ENCODE measurements at regions not wholly inside any gene's neighbourhood (a gene's known extent, or its start where the extent isn't known, plus 50 kb on each side); places are given as distances from the start of the nearest gene placed in this dataset.

GRCh38 chr2:59236723-59237122 is 995.6 kb upstream of the FANCL start:
- TF ChIP-seq CTCF (IDR thresholded peaks at IDR 0.05; ENCODE audit: control extremely low read depth in 1 of 3, insufficient read depth in 1 of 3, low read depth in 1 of 3, low read length in 3 of 3) (no peak), YY1 (IDR thresholded peaks at IDR 0.05; ENCODE audit: low read depth, low read length) (no peak), POLR2A (IDR thresholded peaks at IDR 0.05; ENCODE audit: control extremely low read depth in 1 of 2, low read depth in 2 of 2, low read length in 2 of 2) (no peak), FOSL1 (IDR thresholded peaks at IDR 0.05; ENCODE audit: insufficient read depth, low read depth, low read length) (no peak), USF2 (IDR thresholded peaks at IDR 0.05; ENCODE audit: low read length) (no peak), SIX5 (IDR thresholded peaks at IDR 0.05; ENCODE audit: low read depth, low read length) (no peak), POLR2AphosphoS5 (IDR thresholded peaks at IDR 0.05; ENCODE audit: low read depth, low read length) (no peak)
